ENCODE measurements at regions not wholly inside any gene's neighbourhood (a gene's known extent, or its start where the extent isn't known, plus 50 kb on each side); places are given as distances from the start of the nearest gene placed in this dataset.

DNA sequence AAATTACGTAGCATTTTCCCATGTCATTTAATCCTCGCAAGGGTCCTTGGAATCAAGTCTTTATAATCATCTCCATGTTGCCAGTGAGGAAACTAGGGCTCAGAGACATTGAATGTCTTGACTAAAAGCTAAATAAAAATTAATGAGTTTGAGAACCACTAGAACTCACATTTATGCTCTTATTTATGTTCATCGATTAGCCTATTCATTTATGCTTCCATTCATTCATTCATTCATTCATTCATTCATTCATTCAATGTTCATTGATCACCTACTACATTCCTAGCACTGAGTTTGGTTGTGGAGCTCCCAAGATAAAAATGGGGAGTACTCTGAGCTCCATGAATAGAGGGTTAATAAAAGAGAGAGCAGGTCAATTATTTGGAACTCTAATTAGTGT, 59.7 kb downstream of the KCNA1 start:
- H3K4me1 ChIP-seq (ENCODE audit: control insufficient read depth in 3 of 3, insufficient read depth in 3 of 3, low read length in 3 of 3), result no peaks in the 10 kb centered on the region
- no peaks in the 10 kb centered on the region for H3K36me3 ChIP-seq (ENCODE audit: control insufficient read depth in 3 of 3, insufficient read depth in 3 of 3, low read length in 3 of 3)
- H3K9me3 ChIP-seq (ENCODE audit: control insufficient read depth in 3 of 3, low read length in 3 of 3), result no peaks in the 10 kb centered on the region
- peaks cover 7 to 12% (median 10%) of the 10 kb centered on the region in 3 donors for H3K27me3 ChIP-seq (ENCODE audit: control insufficient read depth in 3 of 3, insufficient read depth in 3 of 3, low read length in 3 of 3)
- H3K9ac ChIP-seq (ENCODE audit: low read depth in 1 of 3, low read length in 3 of 3), result no peak overlapping the region
- no peak overlapping the region for H3K4me3 ChIP-seq (ENCODE audit: low read length in 3 of 3)
- H3K27ac ChIP-seq (ENCODE audit: low read depth, low read length), result no peak overlapping the region

DNA sequence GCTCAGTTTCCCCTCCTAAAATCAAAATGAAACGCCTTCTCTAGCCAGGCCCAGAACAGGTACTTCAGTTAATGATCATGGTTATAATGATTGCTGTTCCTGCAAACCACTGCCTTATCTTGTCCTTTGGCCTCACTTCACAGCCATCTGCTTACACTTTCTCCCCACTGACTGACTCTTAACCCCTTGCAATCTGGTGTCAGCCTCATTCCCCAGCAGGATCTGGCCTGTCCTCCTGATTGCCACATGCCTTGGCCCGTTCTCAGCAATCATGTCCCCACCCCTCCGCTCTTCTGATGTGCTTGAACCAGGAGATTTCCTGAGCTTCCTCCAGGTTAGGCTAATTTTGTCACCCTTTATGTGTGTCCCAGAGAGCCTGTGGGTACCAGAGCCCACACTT, 64.5 kb downstream of the KCNA1 start:
- H3K36me3 ChIP-seq (ENCODE audit: control insufficient read depth in 3 of 3, insufficient read depth in 3 of 3, low read length in 3 of 3), result no peaks in the 10 kb centered on the region
- no peak overlapping the region for H3K9ac ChIP-seq (ENCODE audit: low read depth in 1 of 3, low read length in 3 of 3)
- no peaks in the 10 kb centered on the region for H3K9me3 ChIP-seq (ENCODE audit: control insufficient read depth in 3 of 3, low read length in 3 of 3)
- H3K4me1 ChIP-seq (ENCODE audit: control insufficient read depth in 3 of 3, insufficient read depth in 3 of 3, low read length in 3 of 3), result no peaks in the 10 kb centered on the region
- H3K27ac ChIP-seq (ENCODE audit: low read depth, low read length), result no peak overlapping the region
- H3K27me3 ChIP-seq (ENCODE audit: control insufficient read depth in 3 of 3, insufficient read depth in 3 of 3, low read length in 3 of 3), result peaks cover 20 to 25% (median 23%) of the 10 kb centered on the region in 3 donors
- H3K4me3 ChIP-seq (ENCODE audit: low read length in 3 of 3), result no peak overlapping the region

DNA sequence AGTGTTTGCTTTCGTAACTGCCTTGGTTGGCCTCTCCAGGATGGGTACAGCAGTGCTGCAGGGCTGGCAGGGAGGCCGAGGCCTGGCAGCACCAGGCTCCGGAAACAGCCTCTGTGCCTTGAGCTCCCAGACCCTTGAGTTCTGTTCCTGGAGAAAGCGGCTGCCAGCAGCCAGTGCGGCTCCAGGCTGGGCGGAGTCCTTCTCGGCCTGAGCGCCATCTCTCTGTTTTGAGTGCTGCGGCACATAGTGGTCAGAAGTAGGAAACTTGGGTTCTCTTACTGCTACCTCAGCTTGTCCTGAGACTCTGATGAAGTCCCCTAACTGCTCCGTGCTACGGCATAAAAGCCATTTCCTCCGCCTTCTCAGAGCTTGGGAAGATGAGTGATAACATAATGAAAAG, 65.9 kb downstream of the KCNA1 start:
- Histone ChIP-seq H3K9ac (ENCODE audit: low read depth in 1 of 3, low read length in 3 of 3) (no peak overlapping the region), H3K27ac (ENCODE audit: low read depth, low read length) (no peak overlapping the region), H3K4me1 (ENCODE audit: control insufficient read depth in 3 of 3, insufficient read depth in 3 of 3, low read length in 3 of 3) (no peaks in the 10 kb centered on the region), H3K4me3 (ENCODE audit: low read length in 3 of 3) (no peak overlapping the region), H3K36me3 (ENCODE audit: control insufficient read depth in 3 of 3, insufficient read depth in 3 of 3, low read length in 3 of 3) (no peaks in the 10 kb centered on the region), H3K27me3 (ENCODE audit: control insufficient read depth in 3 of 3, insufficient read depth in 3 of 3, low read length in 3 of 3) (peaks cover 24 to 32% (median 30%) of the 10 kb centered on the region in 3 donors), H3K9me3 (ENCODE audit: control insufficient read depth in 3 of 3, low read length in 3 of 3) (no peaks in the 10 kb centered on the region)

DNA sequence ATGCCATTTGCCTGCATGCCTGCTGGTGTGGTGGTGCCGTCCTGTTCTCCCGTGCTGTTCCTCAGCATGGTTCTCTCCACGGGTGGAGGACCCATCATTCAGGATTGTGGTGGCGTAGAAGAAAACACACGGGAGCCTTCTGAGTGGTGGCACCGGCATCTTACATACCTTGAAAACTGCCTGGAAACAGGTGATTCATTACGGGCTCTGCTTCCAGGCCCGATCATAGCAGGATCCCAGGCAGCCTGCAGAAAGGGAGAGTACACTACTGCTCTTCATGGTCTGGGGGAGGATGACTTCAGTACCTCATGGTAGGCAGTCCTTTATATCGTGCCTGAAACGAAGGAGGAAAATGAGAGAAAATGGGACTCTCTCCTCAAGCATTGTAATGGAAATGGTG, 66.6 kb upstream of the KCNA5 start:
- Histone ChIP-seq H3K27me3 (ENCODE audit: control insufficient read depth in 3 of 3, insufficient read depth in 3 of 3, low read length in 3 of 3) (peaks cover 32 to 33% (median 32%) of the 10 kb centered on the region in 3 donors), H3K4me1 (ENCODE audit: control insufficient read depth in 3 of 3, insufficient read depth in 3 of 3, low read length in 3 of 3) (no peaks in the 10 kb centered on the region)

DNA sequence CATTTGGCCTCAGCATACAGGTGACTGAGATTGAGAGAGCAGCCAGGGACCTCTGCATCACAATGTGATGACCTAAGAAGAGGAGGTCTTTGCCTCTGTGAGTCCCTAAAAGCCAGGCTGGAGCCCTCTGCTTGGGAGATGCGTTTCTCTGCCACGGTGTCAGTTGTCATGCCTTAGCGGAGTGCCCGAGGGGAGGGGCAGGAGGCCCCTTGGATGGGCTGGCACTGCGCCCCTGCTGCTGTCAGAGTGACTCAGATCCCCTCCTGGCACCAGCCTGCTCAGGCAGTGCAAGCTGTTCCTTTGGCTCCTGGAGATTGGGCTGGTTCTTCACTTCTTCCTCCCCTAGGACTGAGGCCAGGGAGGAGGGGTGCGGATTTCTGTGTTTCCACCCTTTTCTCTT, 64.9 kb upstream of the KCNA5 start:
- H3K9ac ChIP-seq (ENCODE audit: low read depth in 1 of 3, low read length in 3 of 3), result no peak overlapping the region
- H3K4me3 ChIP-seq (ENCODE audit: low read length in 3 of 3), result no peak overlapping the region
- peaks cover 39 to 40% (median 39%) of the 10 kb centered on the region in 3 donors for H3K27me3 ChIP-seq (ENCODE audit: control insufficient read depth in 3 of 3, insufficient read depth in 3 of 3, low read length in 3 of 3)
- H3K4me1 ChIP-seq (ENCODE audit: control insufficient read depth in 3 of 3, insufficient read depth in 3 of 3, low read length in 3 of 3), result no peaks in the 10 kb centered on the region
- H3K27ac ChIP-seq (ENCODE audit: low read depth, low read length), result no peak overlapping the region
- H3K36me3 ChIP-seq (ENCODE audit: control insufficient read depth in 3 of 3, insufficient read depth in 3 of 3, low read length in 3 of 3), result no peaks in the 10 kb centered on the region
- no peaks in the 10 kb centered on the region for H3K9me3 ChIP-seq (ENCODE audit: control insufficient read depth in 3 of 3, low read length in 3 of 3)

More for the DNA sequence above, 66.6 kb upstream of the KCNA5 start:
- no peaks in the 10 kb centered on the region for H3K9me3 ChIP-seq (ENCODE audit: control insufficient read depth in 3 of 3, low read length in 3 of 3)
- H3K9ac ChIP-seq (ENCODE audit: low read depth in 1 of 3, low read length in 3 of 3), result no peak overlapping the region
- H3K4me3 ChIP-seq (ENCODE audit: low read length in 3 of 3), result no peak overlapping the region
- H3K36me3 ChIP-seq (ENCODE audit: control insufficient read depth in 3 of 3, insufficient read depth in 3 of 3, low read length in 3 of 3), result no peaks in the 10 kb centered on the region
- H3K27ac ChIP-seq (ENCODE audit: low read depth, low read length), result no peak overlapping the region

DNA sequence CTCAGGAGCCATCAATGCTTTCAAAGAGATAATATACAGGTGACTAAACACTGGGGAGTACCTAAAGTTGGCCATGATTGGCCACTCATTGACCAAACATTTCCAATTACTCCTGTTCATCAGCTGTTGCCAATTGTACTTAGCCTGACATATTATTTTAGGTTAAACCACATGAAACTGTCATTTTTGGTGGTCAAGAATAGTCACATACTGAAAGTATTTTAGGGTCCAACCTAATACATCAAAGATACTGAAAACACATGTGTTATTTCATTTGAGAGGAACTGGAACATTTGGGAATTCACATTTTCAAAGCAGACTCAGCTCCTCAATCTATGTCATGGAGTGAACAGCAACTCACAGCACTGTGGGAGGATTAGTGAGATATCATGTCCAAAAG, 63.9 kb upstream of the KCNA5 start:
- Histone ChIP-seq H3K4me1 (ENCODE audit: control insufficient read depth in 3 of 3, insufficient read depth in 3 of 3, low read length in 3 of 3) (no peaks in the 10 kb centered on the region), H3K9me3 (ENCODE audit: control insufficient read depth in 3 of 3, low read length in 3 of 3) (no peaks in the 10 kb centered on the region), H3K9ac (ENCODE audit: low read depth in 1 of 3, low read length in 3 of 3) (no peak overlapping the region), H3K27ac (ENCODE audit: low read depth, low read length) (no peak overlapping the region), H3K36me3 (ENCODE audit: control insufficient read depth in 3 of 3, insufficient read depth in 3 of 3, low read length in 3 of 3) (no peaks in the 10 kb centered on the region), H3K4me3 (ENCODE audit: low read length in 3 of 3) (no peak overlapping the region), H3K27me3 (ENCODE audit: control insufficient read depth in 3 of 3, insufficient read depth in 3 of 3, low read length in 3 of 3) (peaks cover 39 to 48% (median 47%) of the 10 kb centered on the region in 3 donors)

DNA sequence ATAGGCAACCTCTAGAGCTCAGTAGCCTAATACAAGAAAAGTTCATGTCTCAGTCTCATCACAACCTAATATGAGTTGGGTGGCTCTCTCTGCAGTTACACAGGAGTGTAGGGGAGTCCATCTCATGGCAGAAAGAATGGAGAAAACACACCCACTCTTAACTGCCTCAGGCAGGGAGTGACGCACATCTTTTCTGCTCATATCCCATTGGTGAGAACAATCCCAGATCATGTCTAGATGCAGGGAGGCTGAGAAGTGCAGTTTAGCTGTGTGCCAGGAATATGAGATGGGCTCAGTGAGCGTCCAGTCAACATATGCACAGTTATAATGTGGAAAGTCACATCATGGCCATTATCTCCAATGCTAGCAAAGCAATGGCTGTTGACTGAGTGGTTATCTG, 59.3 kb upstream of the KCNA5 start:
- H3K9me3 ChIP-seq (ENCODE audit: control insufficient read depth in 3 of 3, low read length in 3 of 3), result no peaks in the 10 kb centered on the region
- no peaks in the 10 kb centered on the region for H3K36me3 ChIP-seq (ENCODE audit: control insufficient read depth in 3 of 3, insufficient read depth in 3 of 3, low read length in 3 of 3)
- no peak overlapping the region for H3K4me3 ChIP-seq (ENCODE audit: low read length in 3 of 3)
- no peak overlapping the region for H3K27ac ChIP-seq (ENCODE audit: low read depth, low read length)
- no peaks in the 10 kb centered on the region for H3K4me1 ChIP-seq (ENCODE audit: control insufficient read depth in 3 of 3, insufficient read depth in 3 of 3, low read length in 3 of 3)
- H3K27me3 ChIP-seq (ENCODE audit: control insufficient read depth in 3 of 3, insufficient read depth in 3 of 3, low read length in 3 of 3), result peaks cover 29 to 50% (median 44%) of the 10 kb centered on the region in 3 donors
- H3K9ac ChIP-seq (ENCODE audit: low read depth in 1 of 3, low read length in 3 of 3), result no peak overlapping the region

DNA sequence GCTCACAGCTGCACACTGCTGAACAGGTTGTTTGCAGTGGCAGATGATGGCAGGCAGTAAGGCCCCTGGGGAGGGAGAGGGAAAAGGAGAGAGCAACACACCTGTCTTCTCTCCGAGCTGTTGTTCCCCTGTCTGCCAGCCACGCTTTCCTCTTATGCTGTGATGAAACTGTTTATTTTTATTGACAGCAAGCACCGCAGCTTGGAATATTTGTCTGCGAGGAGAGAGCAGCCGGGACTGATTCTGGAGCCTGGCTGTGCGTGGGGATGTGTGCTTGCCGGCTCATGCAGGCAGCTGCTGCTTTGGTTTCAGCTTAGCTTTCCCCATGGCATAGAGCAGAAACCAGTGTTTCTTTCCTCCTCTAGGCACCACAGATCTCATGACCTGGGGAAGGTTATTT, 58.7 kb upstream of the KCNA5 start:
- no peak overlapping the region for H3K9ac ChIP-seq (ENCODE audit: low read depth in 1 of 3, low read length in 3 of 3)
- no peak overlapping the region for H3K4me3 ChIP-seq (ENCODE audit: low read length in 3 of 3)
- H3K36me3 ChIP-seq (ENCODE audit: control insufficient read depth in 3 of 3, insufficient read depth in 3 of 3, low read length in 3 of 3), result no peaks in the 10 kb centered on the region
- H3K27ac ChIP-seq (ENCODE audit: low read depth, low read length), result no peak overlapping the region
- no peaks in the 10 kb centered on the region for H3K4me1 ChIP-seq (ENCODE audit: control insufficient read depth in 3 of 3, insufficient read depth in 3 of 3, low read length in 3 of 3)
- no peaks in the 10 kb centered on the region for H3K9me3 ChIP-seq (ENCODE audit: control insufficient read depth in 3 of 3, low read length in 3 of 3)
- peaks cover 27 to 50% (median 38%) of the 10 kb centered on the region in 3 donors for H3K27me3 ChIP-seq (ENCODE audit: control insufficient read depth in 3 of 3, insufficient read depth in 3 of 3, low read length in 3 of 3)

DNA sequence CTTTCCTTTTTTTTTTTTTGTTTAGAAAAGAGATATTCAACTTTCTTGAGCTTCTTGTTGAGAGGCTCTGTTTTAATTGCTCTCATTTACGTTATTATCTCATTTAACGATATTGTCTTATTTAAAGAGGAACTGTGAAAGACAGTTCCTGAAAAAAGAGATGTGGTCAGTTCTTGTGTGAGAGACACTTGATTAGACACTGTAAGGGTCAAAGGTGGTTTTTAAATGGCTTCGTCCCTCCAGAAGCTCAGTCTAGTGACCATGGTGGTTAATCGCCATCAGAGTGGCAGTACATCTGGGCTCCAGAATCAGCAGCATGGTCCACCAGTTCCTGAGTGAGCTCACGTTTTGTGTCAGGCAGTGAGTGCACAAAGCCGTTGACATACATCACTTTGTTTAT, 57.9 kb upstream of the KCNA5 start:
- no peaks in the 10 kb centered on the region for H3K36me3 ChIP-seq (ENCODE audit: control insufficient read depth in 3 of 3, insufficient read depth in 3 of 3, low read length in 3 of 3)
- H3K27ac ChIP-seq (ENCODE audit: low read depth, low read length), result no peak overlapping the region
- no peak overlapping the region for H3K4me3 ChIP-seq (ENCODE audit: low read length in 3 of 3)
- H3K4me1 ChIP-seq (ENCODE audit: control insufficient read depth in 3 of 3, insufficient read depth in 3 of 3, low read length in 3 of 3), result no peaks in the 10 kb centered on the region
- H3K27me3 ChIP-seq (ENCODE audit: control insufficient read depth in 3 of 3, insufficient read depth in 3 of 3, low read length in 3 of 3), result peaks cover 24 to 50% (median 34%) of the 10 kb centered on the region in 3 donors
- H3K9me3 ChIP-seq (ENCODE audit: control insufficient read depth in 3 of 3, low read length in 3 of 3), result no peaks in the 10 kb centered on the region
- H3K9ac ChIP-seq (ENCODE audit: low read depth in 1 of 3, low read length in 3 of 3), result no peak overlapping the region

DNA sequence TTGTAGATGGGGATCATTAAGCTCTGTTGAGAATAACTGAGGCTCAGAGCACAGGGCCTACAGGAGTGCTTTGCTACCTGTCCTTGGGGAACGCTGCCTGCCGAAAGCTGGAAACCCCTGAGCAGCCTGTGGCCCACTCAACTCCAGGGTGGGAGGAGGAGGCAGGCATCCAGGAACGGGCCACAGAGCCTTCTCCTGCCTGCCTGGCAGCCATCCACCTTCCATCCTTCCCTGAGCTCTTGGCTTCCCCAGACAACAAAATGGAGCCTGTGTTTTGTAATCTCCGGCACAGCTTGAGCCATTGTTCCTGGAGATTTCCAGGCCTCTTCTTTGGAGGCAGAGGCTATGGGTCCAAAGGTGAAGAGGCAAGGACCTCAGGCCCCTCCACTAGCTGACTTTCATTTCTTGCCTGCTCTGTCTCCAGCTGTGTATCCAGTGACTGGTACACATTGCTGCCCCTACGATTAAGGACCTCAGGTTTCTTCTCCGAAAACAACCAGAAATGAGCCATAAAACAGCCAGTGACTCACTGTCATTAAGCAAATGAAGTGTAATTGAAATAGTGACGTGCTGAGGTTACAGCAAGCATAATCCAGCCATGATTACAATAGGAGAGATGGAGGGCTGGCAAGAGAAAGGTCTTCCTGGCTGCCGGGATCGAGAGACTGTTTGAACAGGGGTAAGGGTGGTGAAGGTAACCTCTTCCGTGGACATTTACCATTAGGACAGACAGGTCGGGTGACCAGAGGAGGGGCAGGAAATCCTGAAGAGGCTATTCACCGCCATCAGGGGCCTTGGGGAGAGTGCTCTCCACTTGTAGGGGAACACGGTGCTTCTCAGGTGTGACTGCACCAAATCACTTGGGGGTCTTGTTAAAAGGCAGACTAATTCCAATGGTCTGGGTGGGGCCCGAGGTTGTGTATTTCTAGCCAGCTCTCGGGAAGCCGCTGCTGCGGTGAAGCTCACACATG, 56.3 kb upstream of the KCNA5 start:
- Histone ChIP-seq H3K36me3 (ENCODE audit: control insufficient read depth in 3 of 3, insufficient read depth in 3 of 3, low read length in 3 of 3) (no peaks in the 10 kb centered on the region), H3K9me3 (ENCODE audit: control insufficient read depth in 3 of 3, low read length in 3 of 3) (no peaks in the 10 kb centered on the region), H3K9ac (ENCODE audit: low read depth in 1 of 3, low read length in 3 of 3) (no peak overlapping the region), H3K4me1 (ENCODE audit: control insufficient read depth in 3 of 3, insufficient read depth in 3 of 3, low read length in 3 of 3) (peaks cover 0 to 1% (median 0%) of the 10 kb centered on the region in 3 donors), H3K27ac (ENCODE audit: low read depth, low read length) (no peak overlapping the region), H3K4me3 (ENCODE audit: low read length in 3 of 3) (no peak overlapping the region), H3K27me3 (ENCODE audit: control insufficient read depth in 3 of 3, insufficient read depth in 3 of 3, low read length in 3 of 3) (peaks cover 24 to 39% (median 37%) of the 10 kb centered on the region in 3 donors)
